ENCODE measurements at regions not wholly inside any gene's neighbourhood (a gene's known extent, or its start where the extent isn't known, plus 50 kb on each side); places are given as distances from the start of the nearest gene placed in this dataset.

DNA sequence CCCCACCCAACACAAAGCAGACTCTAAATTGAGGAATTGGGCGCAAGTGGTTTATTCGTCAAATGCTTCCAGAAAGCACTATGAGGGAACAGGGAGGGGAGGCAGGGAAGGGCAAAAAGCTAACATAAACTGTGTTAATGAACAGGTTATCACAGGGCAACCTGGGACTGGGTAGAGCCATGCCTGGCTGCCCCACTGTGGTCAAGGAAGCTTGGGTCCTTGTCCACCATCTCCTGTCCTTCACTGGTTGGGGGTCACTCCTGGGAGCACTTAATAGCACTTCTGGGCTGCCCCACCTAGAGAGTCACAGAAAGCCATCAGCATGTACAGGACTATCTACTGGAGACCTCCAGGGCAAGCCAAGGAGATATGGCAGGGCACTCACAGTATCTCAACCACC is 102.3 kb downstream of the LINC00237 start:
- Mint-ChIP-seq H3K4me1 (ENCODE audit: low read depth) (no peaks in the 10 kb centered on the region), H3K4me3 (ENCODE audit: unreplicated experiment) (no peak overlapping the region), H3K36me3 (ENCODE audit: low read depth) (no peaks in the 10 kb centered on the region), H3K9me3 (ENCODE audit: low read depth) (no peaks in the 10 kb centered on the region), H3K27me3 (ENCODE audit: low read depth) (no peaks in the 10 kb centered on the region), H3K27ac (ENCODE audit: unreplicated experiment) (no peak overlapping the region)
- no peak for TF ChIP-seq CTCF (IDR thresholded peaks at IDR 0.05)
- DNase-seq (ENCODE audit: low spot score), result no peak

DNA sequence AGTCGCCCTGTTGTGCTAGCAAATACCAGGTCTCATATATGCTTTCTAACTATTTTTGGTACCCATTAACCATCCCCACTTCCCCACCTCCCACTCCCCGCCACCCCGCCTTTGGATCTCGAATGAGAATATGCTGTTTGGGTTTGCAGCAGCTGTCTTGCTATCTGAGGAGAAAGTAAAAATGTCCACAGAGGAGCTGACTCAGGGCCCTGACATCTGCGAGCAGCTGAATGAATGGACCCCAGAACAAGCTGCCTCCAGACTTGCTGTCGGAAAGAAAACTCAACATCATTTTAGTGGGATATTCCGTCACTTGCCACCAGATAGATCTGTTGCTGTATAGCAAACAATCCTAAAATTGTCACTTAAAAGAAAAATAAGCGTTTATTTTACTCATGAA is 103.7 kb downstream of the LINC00237 start:
- no peak for DNase-seq (ENCODE audit: low spot score)
- Mint-ChIP-seq H3K27ac (ENCODE audit: unreplicated experiment) (no peak overlapping the region), H3K36me3 (ENCODE audit: low read depth) (no peaks in the 10 kb centered on the region), H3K4me1 (ENCODE audit: low read depth) (no peaks in the 10 kb centered on the region), H3K9me3 (ENCODE audit: low read depth) (no peaks in the 10 kb centered on the region), H3K27me3 (ENCODE audit: low read depth) (no peaks in the 10 kb centered on the region), H3K4me3 (ENCODE audit: unreplicated experiment) (no peak overlapping the region)
- no peak for TF ChIP-seq CTCF (IDR thresholded peaks at IDR 0.05)

DNA sequence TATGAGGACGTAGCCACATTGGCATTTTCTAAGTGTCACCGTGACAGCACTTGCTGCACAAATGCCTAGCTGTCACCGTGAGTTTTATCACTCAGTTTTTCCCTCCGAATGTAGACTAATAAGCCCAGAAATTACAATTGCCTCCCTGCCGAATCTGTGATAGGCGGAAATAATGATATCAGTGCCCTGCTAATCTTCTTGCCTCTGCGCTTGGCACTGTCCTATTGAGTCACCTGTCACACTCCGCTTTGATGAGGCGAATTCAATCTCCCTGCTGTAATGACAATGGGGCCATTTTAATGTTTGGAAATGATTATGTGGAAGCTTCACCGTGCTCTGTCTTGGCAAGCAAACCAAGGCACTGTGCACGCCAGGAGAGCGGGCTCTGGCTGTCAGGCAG is 112.8 kb downstream of the LINC00237 start:
- peaks cover 1% of the 10 kb centered on the region for H3K27me3 Mint-ChIP-seq (ENCODE audit: low read depth)
- no peak overlapping the region for H3K27ac Mint-ChIP-seq (ENCODE audit: unreplicated experiment)
- H3K4me1 Mint-ChIP-seq (ENCODE audit: low read depth), result no peaks in the 10 kb centered on the region
- H3K9me3 Mint-ChIP-seq (ENCODE audit: low read depth), result no peaks in the 10 kb centered on the region
- TF ChIP-seq CTCF (IDR thresholded peaks at IDR 0.05), result no peak
- no peak for DNase-seq (ENCODE audit: low spot score)
- H3K4me3 Mint-ChIP-seq (ENCODE audit: unreplicated experiment), result no peak overlapping the region
- no peaks in the 10 kb centered on the region for H3K36me3 Mint-ChIP-seq (ENCODE audit: low read depth)

GRCh38 chr20:20992686-20993360 is 113.3 kb downstream of the LINC00237 start:
- Mint-ChIP-seq H3K4me3 (ENCODE audit: unreplicated experiment) (no peak overlapping the region), H3K36me3 (ENCODE audit: low read depth) (no peaks in the 10 kb centered on the region), H3K9me3 (ENCODE audit: low read depth) (no peaks in the 10 kb centered on the region), H3K4me1 (ENCODE audit: low read depth) (no peaks in the 10 kb centered on the region), H3K27ac (ENCODE audit: unreplicated experiment) (no peak overlapping the region), H3K27me3 (ENCODE audit: low read depth) (peaks cover 1% of the 10 kb centered on the region)
- DNase-seq (ENCODE audit: low spot score), result no peak
- no peak for TF ChIP-seq CTCF (IDR thresholded peaks at IDR 0.05)

GRCh38 chr20:20992277-20992676 is 113.9 kb downstream of the LINC00237 start:
- Mint-ChIP-seq H3K9me3 (ENCODE audit: low read depth) (no peaks in the 10 kb centered on the region), H3K4me1 (ENCODE audit: low read depth) (no peaks in the 10 kb centered on the region), H3K27ac (ENCODE audit: unreplicated experiment) (no peak overlapping the region), H3K27me3 (ENCODE audit: low read depth) (peaks cover 1% of the 10 kb centered on the region), H3K36me3 (ENCODE audit: low read depth) (no peaks in the 10 kb centered on the region), H3K4me3 (ENCODE audit: unreplicated experiment) (no peak overlapping the region)
- TF ChIP-seq CTCF (IDR thresholded peaks at IDR 0.05), result no peak
- no peak for DNase-seq (ENCODE audit: low spot score)

Measured in chondrocyte (in vitro differentiated cells).